CD14-positive monocyte (primary cell): ENCODE measurements at regions not wholly inside any gene's neighbourhood (a gene's known extent, or its start where the extent isn't known, plus 50 kb on each side); places are given as distances from the start of the nearest gene placed in this dataset.

Experiments
- DNase-seq, 3 donors: peaks; one replicate each; pipeline ENCODE4 v3.0.0-alpha.2; 2011 to 2022
- H2AFZ ChIP-seq: 2 replicates; pipeline ENCODE4 v1.6.0; 2012; ENCODE audit warnings: mild to moderate bottlenecking, low read depth, low read length, inconsistent platforms; ENCODE audit not compliant: insufficient read depth, poor library complexity, severe bottlenecking
- H3K27ac ChIP-seq, 2 donors: 1 replicate in 1 of 2; 2 replicates in 1 of 2; pipeline ENCODE4 v1.5.1; 2012 to 2013; ENCODE audit warnings: low read length in 2 of 2, control low read depth in 1 of 2, inconsistent platforms in 1 of 2, low read depth in 1 of 2, mild to moderate bottlenecking in 1 of 2
- H3K27me3 ChIP-seq, 2 donors: one replicate each; pipeline versions ENCODE4 v1.6.0 to v1.6.1; 2011 to 2013; ENCODE audit warnings: low read length in 2 of 2; ENCODE audit not compliant: control insufficient read depth in 2 of 2, insufficient read depth in 2 of 2
- H3K36me3 ChIP-seq, 2 donors: replicated peaks in 1 of 2; 1 replicate in 1 of 2; 2 replicates in 1 of 2; pipeline versions ENCODE4 v1.5.1 to v1.6.1; 2012 to 2013; ENCODE audit warnings: low read length in 2 of 2, control low read depth in 1 of 2, inconsistent platforms in 1 of 2, mild to moderate bottlenecking in 1 of 2; ENCODE audit not compliant: insufficient read depth in 2 of 2, control insufficient read depth in 1 of 2
- H3K4me1 ChIP-seq, 2 donors: 1 replicate in 1 of 2; 2 replicates in 1 of 2; pipeline versions ENCODE4 v1.5.1 to v1.6.1; 2012 to 2013; ENCODE audit warnings: low read length in 2 of 2, control low read depth in 1 of 2, inconsistent platforms in 1 of 2, mild to moderate bottlenecking in 1 of 2, moderate library complexity in 1 of 2; ENCODE audit not compliant: insufficient read depth in 2 of 2, control insufficient read depth in 1 of 2
- H3K4me2 ChIP-seq: replicated peaks from 2 replicates; pipeline ENCODE3; 2012; ENCODE audit warnings: low read length, moderate library complexity, mild to moderate bottlenecking; ENCODE audit not compliant: poor library complexity, severe bottlenecking; ENCODE audit errors: extremely low read depth
- H3K4me3 ChIP-seq, 3 experiments: fragments of 200-600 bp in 1 of 3; sonication (generic) in 1 of 3; replicated peaks in 1 of 3; 1 replicate in 2 of 3; 2 replicates in 1 of 3; pipeline ENCODE4 v1.5.1; 2011 to 2013; ENCODE audit warnings: low read length in 3 of 3, mild to moderate bottlenecking in 3 of 3, control low read depth in 2 of 3, low read depth in 2 of 3, inconsistent platforms in 1 of 3, moderate library complexity in 1 of 3
- H3K79me2 ChIP-seq: 2 replicates; pipeline ENCODE4 v1.6.0; 2012; ENCODE audit warnings: mild to moderate bottlenecking, control low read depth, inconsistent platforms, low read length, moderate library complexity; ENCODE audit not compliant: insufficient read depth
- H3K9ac ChIP-seq: 2 replicates; pipeline ENCODE4 v1.6.0; 2017; ENCODE audit warnings: low read length, mild to moderate bottlenecking; ENCODE audit not compliant: insufficient read depth, poor library complexity, severe bottlenecking
- H3K9me3 ChIP-seq, 2 donors: replicated peaks in 1 of 2; 1 replicate in 1 of 2; 2 replicates in 1 of 2; pipeline versions ENCODE4 v1.5.1 to v1.6.1; 2012 to 2013; ENCODE audit warnings: low read length in 2 of 2, control low read depth in 1 of 2; ENCODE audit not compliant: control insufficient read depth in 1 of 2, insufficient read depth in 1 of 2
- H4K20me1 ChIP-seq: 2 replicates; pipeline ENCODE4 v1.6.0; 2012; ENCODE audit warnings: mild to moderate bottlenecking, low read length, control low read depth, moderate library complexity; ENCODE audit not compliant: insufficient read depth
- H3K27ac Mint-ChIP-seq, 7 donors: one replicate each; pipeline ENCODE4 v1.8.0; 2020; ENCODE audit warnings: mild to moderate bottlenecking in 7 of 7, mixed read lengths in 7 of 7, moderate library complexity in 6 of 7, inconsistent platforms in 2 of 7
- H3K27me3 Mint-ChIP-seq, 3 donors: one replicate each; pipeline ENCODE4 v1.8.0; 2021 to 2022; ENCODE audit warnings: low read depth in 3 of 3, mild to moderate bottlenecking in 3 of 3, mixed read lengths in 3 of 3, moderate library complexity in 3 of 3, inconsistent platforms in 1 of 3
- H3K36me3 Mint-ChIP-seq, 2 donors: one replicate each; pipeline ENCODE4 v1.8.0; 2020; ENCODE audit warnings: mixed read lengths in 2 of 2, inconsistent platforms in 1 of 2, mild to moderate bottlenecking in 1 of 2
- H3K4me1 Mint-ChIP-seq: one replicate; pipeline ENCODE4 v1.8.0; 2020; ENCODE audit warnings: mild to moderate bottlenecking, mixed read lengths
- H3K4me3 Mint-ChIP-seq, 2 donors: one replicate each; pipeline ENCODE4 v1.8.0; 2020; ENCODE audit warnings: mild to moderate bottlenecking in 2 of 2, mixed read lengths in 2 of 2, moderate library complexity in 1 of 2
- H3K9me3 Mint-ChIP-seq, 7 donors: one replicate each; pipeline ENCODE4 v1.8.0; 2020 to 2022; ENCODE audit warnings: mixed read lengths in 7 of 7, mild to moderate bottlenecking in 6 of 7, moderate library complexity in 6 of 7, inconsistent platforms in 2 of 7
- CTCF ChIP-seq: fragments of 200-600 bp; IDR thresholded peaks from one replicate; pipeline ENCODE4 v1.8.0; 2022; ENCODE audit warnings: antibody characterized with exemption, mild to moderate bottlenecking
- WGBS: methylation state at CpG from one replicate; pipeline ENCODE4 v1.1.5; 2013; ENCODE audit warnings: missing lambda C conversion rate; ENCODE audit not compliant: insufficient coverage; 5-methylcytosine and 5-hydroxymethylcytosine counted together
- intact Hi-C, 2 donors: fragments of 100-400 bp; cut with micrococcal nuclease; formaldehyde crosslinking; loops; one replicate each; pipeline versions ENCODE4 v1.15.0 to v1.15.1; 2023

DNA sequence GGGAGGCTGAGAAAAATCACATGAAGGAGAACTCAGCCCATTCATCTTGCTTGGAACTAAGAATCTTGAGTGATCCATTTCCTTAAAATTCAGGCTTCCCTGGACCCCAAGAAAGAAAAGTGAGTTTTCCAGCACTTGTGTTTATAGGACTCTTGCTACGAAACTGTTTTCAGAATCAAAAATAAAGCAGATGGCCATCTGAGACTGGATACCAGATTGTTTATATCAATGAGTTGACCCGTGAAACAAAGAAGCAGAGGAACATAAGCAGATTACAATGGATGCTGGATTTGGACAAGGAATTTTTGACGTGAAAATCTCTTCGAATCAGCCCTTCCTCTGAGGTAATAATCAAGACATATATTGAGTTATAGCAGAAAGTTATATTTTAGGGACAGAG, 223.2 kb downstream of the SYK start:
- no peak for DNase-seq
- Histone ChIP-seq H3K79me2 (no peaks in the 10 kb centered on the region), H3K27ac (no peak overlapping the region), H3K36me3 (no peaks in the 10 kb centered on the region), H3K9ac (no peak overlapping the region), H3K9me3 (no peaks in the 10 kb centered on the region), H4K20me1 (no peaks in the 10 kb centered on the region), H3K4me3 (no peak overlapping the region), H3K27me3 (no peaks in the 10 kb centered on the region), H3K4me2 (no peak overlapping the region), H2AFZ (no peak overlapping the region), H3K4me1 (no peaks in the 10 kb centered on the region)
- TF ChIP-seq CTCF = no peak
- H3K4me3 Mint-ChIP-seq = no peak overlapping the region
- H3K4me1 Mint-ChIP-seq = no peaks in the 10 kb centered on the region
- intact Hi-C loops = no loop called here
- peaks cover 3 to 9% (median 6%) of the 10 kb centered on the region in 3 donors for H3K27me3 Mint-ChIP-seq
- H3K36me3 Mint-ChIP-seq = no peaks in the 10 kb centered on the region
- H3K27ac Mint-ChIP-seq = no peak overlapping the region
- WGBS = 92% methylated on average over 2 of the region's 4 CpGs
- peaks cover 0 to 11% (median 2%) of the 10 kb centered on the region in 7 donors for H3K9me3 Mint-ChIP-seq

- no peak overlapping the region for H3K27ac Mint-ChIP-seq
Measured at GRCh38 chr9:91025856-91026255, 224.2 kb downstream of the SYK start.

More at GRCh38 chr9:91025856-91026255, 224.2 kb downstream of the SYK start:
- H3K4me3 ChIP-seq = no peak overlapping the region
- no peak for DNase-seq
- intact Hi-C loops = no loop called here
- H3K4me2 ChIP-seq = no peak overlapping the region
- no peaks in the 10 kb centered on the region for H3K36me3 ChIP-seq
- no peak overlapping the region for H3K9ac ChIP-seq
- no peak overlapping the region for H2AFZ ChIP-seq
- no peaks in the 10 kb centered on the region for H3K36me3 Mint-ChIP-seq
- no peaks in the 10 kb centered on the region for H3K4me1 Mint-ChIP-seq
- H4K20me1 ChIP-seq = no peaks in the 10 kb centered on the region
- H3K27me3 Mint-ChIP-seq = peaks cover 3 to 7% (median 3%) of the 10 kb centered on the region in 3 donors
- peaks cover 0 to 8% (median 2%) of the 10 kb centered on the region in 7 donors for H3K9me3 Mint-ChIP-seq
- no peaks in the 10 kb centered on the region for H3K79me2 ChIP-seq
- H3K27ac ChIP-seq = no peak overlapping the region
- no peak for TF ChIP-seq CTCF
- 100% methylated on average over 3 of the region's 4 CpGs for WGBS
- H3K9me3 ChIP-seq = no peaks in the 10 kb centered on the region
- H3K27me3 ChIP-seq = no peaks in the 10 kb centered on the region
- H3K4me3 Mint-ChIP-seq = no peak overlapping the region
- H3K4me1 ChIP-seq = no peaks in the 10 kb centered on the region
